ENCODE measurements at regions not wholly inside any gene's neighbourhood (a gene's known extent, or its start where the extent isn't known, plus 50 kb on each side); places are given as distances from the start of the nearest gene placed in this dataset.

DNA sequence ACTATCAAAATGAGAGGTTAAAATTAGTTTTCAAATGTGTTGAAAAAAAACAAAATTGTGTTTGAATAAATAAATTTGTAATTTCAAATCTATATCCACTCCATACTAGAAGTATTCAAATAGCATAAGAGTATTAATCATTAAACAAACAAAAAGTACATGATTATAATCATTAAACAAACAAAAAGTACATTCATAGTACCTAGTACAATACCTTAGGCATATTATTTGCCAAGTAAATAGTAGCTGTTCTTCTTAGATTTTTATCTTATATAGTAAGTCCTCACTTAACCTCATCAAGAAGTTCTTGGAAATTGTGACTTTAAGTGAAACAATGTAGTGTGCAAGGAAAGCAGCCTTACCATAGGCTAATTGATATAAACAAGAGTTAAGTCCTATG, 349.3 kb upstream of the VWC2 start:
- no peaks in the 10 kb centered on the region for H3K9me3 ChIP-seq (ENCODE audit: control insufficient read depth in 4 of 4, low read length in 3 of 4)
- H3K4me1 ChIP-seq (ENCODE audit: control insufficient read depth in 4 of 4, insufficient read depth in 4 of 4, low read length in 3 of 4) = no peaks in the 10 kb centered on the region
- peaks cover 0 to 3% (median 0%) of the 10 kb centered on the region in 4 donors for H3K27me3 ChIP-seq (ENCODE audit: control insufficient read depth in 4 of 4, insufficient read depth in 4 of 4, low read length in 3 of 4)
- no peak overlapping the region for H3K9ac ChIP-seq (ENCODE audit: low read depth in 1 of 2, low read length in 2 of 2)
- H3K4me3 ChIP-seq (ENCODE audit: low read depth in 1 of 3, low read length in 3 of 3) = no peak overlapping the region
- DNase-seq (ENCODE audit: low spot score) = no peak
- no peak overlapping the region for H3K27ac ChIP-seq (ENCODE audit: low read depth in 1 of 2, low read length in 2 of 2)
- no peaks in the 10 kb centered on the region for H3K36me3 ChIP-seq (ENCODE audit: control insufficient read depth in 4 of 4, insufficient read depth in 3 of 4, low read depth in 1 of 4, low read length in 3 of 4)
- TF ChIP-seq EGR1 (IDR thresholded peaks at IDR 0.05; ENCODE audit: low read depth in 2 of 2) (no peak), HNF4A (conservative IDR thresholded peaks at IDR 0.05) (no peak), GABPA (IDR thresholded peaks at IDR 0.05 in 1 of 2, conservative IDR thresholded peaks at IDR 0.05 in 1 of 2) (no peak), FOXA2 (IDR thresholded peaks at IDR 0.05) (no peak), TAF1 (conservative IDR thresholded peaks at IDR 0.05) (no peak), HNF4G (IDR thresholded peaks at IDR 0.05) (no peak), JUND (IDR thresholded peaks at IDR 0.05) (no peak), NR2F2 (IDR thresholded peaks at IDR 0.05) (no peak), RAD21 (IDR thresholded peaks at IDR 0.05) (no peak), RXRA (IDR thresholded peaks at IDR 0.05) (no peak)
- TF ChIP-seq, protein P1, sequence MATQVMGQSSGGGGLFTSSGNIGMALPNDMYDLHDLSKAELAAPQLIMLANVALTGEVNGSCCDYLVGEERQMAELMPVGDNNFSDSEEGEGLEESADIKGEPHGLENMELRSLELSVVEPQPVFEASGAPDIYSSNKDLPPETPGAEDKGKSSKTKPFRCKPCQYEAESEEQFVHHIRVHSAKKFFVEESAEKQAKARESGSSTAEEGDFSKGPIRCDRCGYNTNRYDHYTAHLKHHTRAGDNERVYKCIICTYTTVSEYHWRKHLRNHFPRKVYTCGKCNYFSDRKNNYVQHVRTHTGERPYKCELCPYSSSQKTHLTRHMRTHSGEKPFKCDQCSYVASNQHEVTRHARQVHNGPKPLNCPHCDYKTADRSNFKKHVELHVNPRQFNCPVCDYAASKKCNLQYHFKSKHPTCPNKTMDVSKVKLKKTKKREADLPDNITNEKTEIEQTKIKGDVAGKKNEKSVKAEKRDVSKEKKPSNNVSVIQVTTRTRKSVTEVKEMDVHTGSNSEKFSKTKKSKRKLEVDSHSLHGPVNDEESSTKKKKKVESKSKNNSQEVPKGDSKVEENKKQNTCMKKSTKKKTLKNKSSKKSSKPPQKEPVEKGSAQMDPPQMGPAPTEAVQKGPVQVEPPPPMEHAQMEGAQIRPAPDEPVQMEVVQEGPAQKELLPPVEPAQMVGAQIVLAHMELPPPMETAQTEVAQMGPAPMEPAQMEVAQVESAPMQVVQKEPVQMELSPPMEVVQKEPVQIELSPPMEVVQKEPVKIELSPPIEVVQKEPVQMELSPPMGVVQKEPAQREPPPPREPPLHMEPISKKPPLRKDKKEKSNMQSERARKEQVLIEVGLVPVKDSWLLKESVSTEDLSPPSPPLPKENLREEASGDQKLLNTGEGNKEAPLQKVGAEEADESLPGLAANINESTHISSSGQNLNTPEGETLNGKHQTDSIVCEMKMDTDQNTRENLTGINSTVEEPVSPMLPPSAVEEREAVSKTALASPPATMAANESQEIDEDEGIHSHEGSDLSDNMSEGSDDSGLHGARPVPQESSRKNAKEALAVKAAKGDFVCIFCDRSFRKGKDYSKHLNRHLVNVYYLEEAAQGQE (IDR thresholded peaks at IDR 0.05) = no peak
- TF ChIP-seq, protein P2, sequence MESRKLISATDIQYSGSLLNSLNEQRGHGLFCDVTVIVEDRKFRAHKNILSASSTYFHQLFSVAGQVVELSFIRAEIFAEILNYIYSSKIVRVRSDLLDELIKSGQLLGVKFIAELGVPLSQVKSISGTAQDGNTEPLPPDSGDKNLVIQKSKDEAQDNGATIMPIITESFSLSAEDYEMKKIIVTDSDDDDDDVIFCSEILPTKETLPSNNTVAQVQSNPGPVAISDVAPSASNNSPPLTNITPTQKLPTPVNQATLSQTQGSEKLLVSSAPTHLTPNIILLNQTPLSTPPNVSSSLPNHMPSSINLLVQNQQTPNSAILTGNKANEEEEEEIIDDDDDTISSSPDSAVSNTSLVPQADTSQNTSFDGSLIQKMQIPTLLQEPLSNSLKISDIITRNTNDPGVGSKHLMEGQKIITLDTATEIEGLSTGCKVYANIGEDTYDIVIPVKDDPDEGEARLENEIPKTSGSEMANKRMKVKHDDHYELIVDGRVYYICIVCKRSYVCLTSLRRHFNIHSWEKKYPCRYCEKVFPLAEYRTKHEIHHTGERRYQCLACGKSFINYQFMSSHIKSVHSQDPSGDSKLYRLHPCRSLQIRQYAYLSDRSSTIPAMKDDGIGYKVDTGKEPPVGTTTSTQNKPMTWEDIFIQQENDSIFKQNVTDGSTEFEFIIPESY (IDR thresholded peaks at IDR 0.05) = no peak

DNA sequence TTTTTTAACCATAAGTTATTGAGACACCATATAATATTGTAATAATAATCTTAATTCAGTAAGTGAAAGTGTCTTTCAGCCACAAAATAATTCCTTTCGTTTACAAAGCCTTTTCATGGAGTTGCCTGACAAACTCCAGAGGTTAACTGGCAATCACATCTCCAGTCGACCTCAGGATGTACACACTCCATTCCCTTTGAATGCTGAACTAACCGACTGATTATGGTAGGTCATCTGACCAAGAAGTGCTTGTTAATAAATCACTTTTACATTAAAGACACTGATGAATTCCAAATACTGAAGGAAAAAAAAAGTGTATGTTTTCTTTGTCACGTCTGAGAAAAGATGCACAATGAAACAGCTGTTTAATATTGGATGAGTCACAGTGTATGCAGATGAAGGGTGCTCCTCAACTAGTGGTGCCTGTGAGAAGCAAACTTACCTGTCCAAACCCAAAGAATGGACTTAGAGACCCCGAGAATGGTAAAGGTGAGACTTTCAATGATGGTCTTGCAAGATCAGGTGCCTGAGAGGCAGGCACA, 348.1 kb upstream of the VWC2 start:
- H3K27ac ChIP-seq (ENCODE audit: low read depth in 1 of 2, low read length in 2 of 2) = no peak overlapping the region

DNA sequence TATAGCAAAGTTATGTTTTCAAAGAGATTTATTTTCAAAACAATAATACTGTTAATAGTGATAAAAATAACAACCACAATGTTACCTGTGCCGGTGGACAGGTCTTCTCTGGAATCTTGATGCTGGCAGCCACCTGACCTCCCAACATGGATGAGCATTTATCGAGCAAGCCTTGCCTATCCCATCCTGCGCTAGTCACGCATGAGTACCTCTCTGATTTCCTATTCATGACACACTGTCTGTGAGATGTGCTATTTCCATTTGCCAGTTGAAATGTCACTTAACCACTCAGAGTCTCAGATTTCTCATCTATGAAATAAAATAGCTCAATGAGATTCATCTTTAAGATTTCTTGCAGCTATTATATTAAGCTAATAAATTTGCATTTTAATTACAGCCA, 341.2 kb upstream of the VWC2 start:
- Histone ChIP-seq H3K9me3 (ENCODE audit: control insufficient read depth in 4 of 4, low read length in 3 of 4) (no peaks in the 10 kb centered on the region), H3K36me3 (ENCODE audit: control insufficient read depth in 4 of 4, insufficient read depth in 3 of 4, low read depth in 1 of 4, low read length in 3 of 4) (no peaks in the 10 kb centered on the region), H3K4me3 (ENCODE audit: low read depth in 1 of 3, low read length in 3 of 3) (no peak overlapping the region), H3K9ac (ENCODE audit: low read depth in 1 of 2, low read length in 2 of 2) (no peak overlapping the region), H3K27me3 (ENCODE audit: control insufficient read depth in 4 of 4, insufficient read depth in 4 of 4, low read length in 3 of 4) (peaks cover 0 to 3% (median 0%) of the 10 kb centered on the region in 4 donors), H3K27ac (ENCODE audit: low read depth in 1 of 2, low read length in 2 of 2) (no peak overlapping the region), H3K4me1 (ENCODE audit: control insufficient read depth in 4 of 4, insufficient read depth in 4 of 4, low read length in 3 of 4) (no peaks in the 10 kb centered on the region)
- no peak for DNase-seq (ENCODE audit: low spot score)
- WGBS = 88% methylated on average over 4 of the region's 4 CpGs
- TF ChIP-seq TAF1 (conservative IDR thresholded peaks at IDR 0.05) = no peak
- no peak for TF ChIP-seq FOXA1 (IDR thresholded peaks at IDR 0.05)
- no peak for TF ChIP-seq YY1 (IDR thresholded peaks at IDR 0.05)
- TF ChIP-seq JUND (IDR thresholded peaks at IDR 0.05) = no peak
- TF ChIP-seq RAD21 (IDR thresholded peaks at IDR 0.05) = no peak
- TF ChIP-seq, protein P3, sequence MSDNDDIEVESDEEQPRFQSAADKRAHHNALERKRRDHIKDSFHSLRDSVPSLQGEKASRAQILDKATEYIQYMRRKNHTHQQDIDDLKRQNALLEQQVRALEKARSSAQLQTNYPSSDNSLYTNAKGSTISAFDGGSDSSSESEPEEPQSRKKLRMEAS (IDR thresholded peaks at IDR 0.05) = no peak
- no peak for TF ChIP-seq GABPA (IDR thresholded peaks at IDR 0.05 in 1 of 2, conservative IDR thresholded peaks at IDR 0.05 in 1 of 2)

More for the DNA sequence above, 348.1 kb upstream of the VWC2 start:
- Histone ChIP-seq H3K4me3 (ENCODE audit: low read depth in 1 of 3, low read length in 3 of 3) (no peak overlapping the region), H3K9me3 (ENCODE audit: control insufficient read depth in 4 of 4, low read length in 3 of 4) (no peaks in the 10 kb centered on the region), H3K9ac (ENCODE audit: low read depth in 1 of 2, low read length in 2 of 2) (no peak overlapping the region), H3K36me3 (ENCODE audit: control insufficient read depth in 4 of 4, insufficient read depth in 3 of 4, low read depth in 1 of 4, low read length in 3 of 4) (no peaks in the 10 kb centered on the region), H3K4me1 (ENCODE audit: control insufficient read depth in 4 of 4, insufficient read depth in 4 of 4, low read length in 3 of 4) (no peaks in the 10 kb centered on the region), H3K27me3 (ENCODE audit: control insufficient read depth in 4 of 4, insufficient read depth in 4 of 4, low read length in 3 of 4) (peaks cover 0 to 3% (median 0%) of the 10 kb centered on the region in 4 donors)
- no peak for DNase-seq (ENCODE audit: low spot score)
- TF ChIP-seq EGR1 (IDR thresholded peaks at IDR 0.05; ENCODE audit: low read depth in 2 of 2) = no peak
- TF ChIP-seq FOXA2 (IDR thresholded peaks at IDR 0.05) = no peak
- TF ChIP-seq HNF4A (conservative IDR thresholded peaks at IDR 0.05) = no peak
- WGBS = 44% methylated on average over 5 of the region's 5 CpGs

All from liver (tissue), 7 donors.